ENCODE measurements at regions not wholly inside any gene's neighbourhood (a gene's known extent, or its start where the extent isn't known, plus 50 kb on each side); places are given as distances from the start of the nearest gene placed in this dataset.

DNA sequence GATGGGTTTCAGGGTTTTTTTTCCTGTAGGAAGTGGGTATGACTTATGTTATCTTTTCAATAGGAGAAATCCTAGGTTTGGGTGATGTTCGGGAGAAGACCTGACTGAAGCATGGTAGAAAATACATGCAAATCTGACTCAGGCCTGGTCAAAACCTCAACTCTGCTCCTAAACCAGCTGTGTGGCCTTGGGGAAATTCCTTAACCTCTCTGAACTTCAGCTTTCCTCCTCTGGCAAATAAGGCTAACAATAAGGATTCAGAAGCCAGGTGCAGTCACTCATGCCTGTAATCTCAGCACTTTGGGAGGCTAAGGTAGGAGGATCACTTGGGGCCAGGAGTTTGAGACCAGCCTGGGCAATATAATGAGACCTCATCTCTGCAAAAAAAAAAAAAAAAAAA lies 148.5 kb downstream of the PHETA1 start:
- no peak for DNase-seq

DNA sequence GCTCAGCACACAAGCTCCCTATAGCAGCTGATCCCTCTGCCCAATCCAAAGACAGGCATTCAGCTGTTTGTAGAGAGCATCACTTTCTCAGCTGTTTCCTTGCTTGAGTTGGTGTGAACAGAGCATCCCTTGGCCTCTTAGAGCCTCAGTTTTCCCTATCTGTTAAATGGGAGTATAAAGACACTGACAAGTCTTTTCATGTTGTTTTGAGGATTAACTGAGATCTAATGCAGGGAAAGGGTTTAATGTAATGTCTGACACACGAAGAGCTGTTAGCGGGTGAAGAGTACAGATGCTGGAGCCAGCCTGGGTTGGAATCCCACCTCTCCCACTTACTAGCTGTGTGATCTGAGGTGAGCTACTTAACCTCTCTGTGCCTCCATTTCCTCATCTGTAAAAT lies 149.5 kb downstream of the PHETA1 start:
- no peak for DNase-seq

DNA sequence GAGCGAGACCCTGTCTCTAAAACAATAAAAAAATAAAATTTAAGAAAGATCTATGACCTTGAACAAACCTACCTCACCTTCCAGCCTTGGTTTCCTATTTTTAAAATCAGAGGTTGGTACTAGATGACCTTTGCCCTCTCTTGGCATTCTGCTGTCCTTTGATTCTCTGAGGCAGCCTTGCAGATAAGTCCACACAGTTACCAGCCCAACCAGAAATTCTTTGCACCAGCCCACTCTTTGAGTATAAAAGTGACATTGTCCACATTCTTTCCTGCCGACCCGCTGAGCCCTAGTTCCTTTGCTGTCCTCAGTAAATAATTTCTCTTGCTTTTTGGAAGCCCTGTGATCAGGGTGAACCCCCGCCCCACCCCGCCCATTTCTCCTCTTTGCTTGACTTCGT lies 150.4 kb downstream of the PHETA1 start:
- DNase-seq, result no peak

DNA sequence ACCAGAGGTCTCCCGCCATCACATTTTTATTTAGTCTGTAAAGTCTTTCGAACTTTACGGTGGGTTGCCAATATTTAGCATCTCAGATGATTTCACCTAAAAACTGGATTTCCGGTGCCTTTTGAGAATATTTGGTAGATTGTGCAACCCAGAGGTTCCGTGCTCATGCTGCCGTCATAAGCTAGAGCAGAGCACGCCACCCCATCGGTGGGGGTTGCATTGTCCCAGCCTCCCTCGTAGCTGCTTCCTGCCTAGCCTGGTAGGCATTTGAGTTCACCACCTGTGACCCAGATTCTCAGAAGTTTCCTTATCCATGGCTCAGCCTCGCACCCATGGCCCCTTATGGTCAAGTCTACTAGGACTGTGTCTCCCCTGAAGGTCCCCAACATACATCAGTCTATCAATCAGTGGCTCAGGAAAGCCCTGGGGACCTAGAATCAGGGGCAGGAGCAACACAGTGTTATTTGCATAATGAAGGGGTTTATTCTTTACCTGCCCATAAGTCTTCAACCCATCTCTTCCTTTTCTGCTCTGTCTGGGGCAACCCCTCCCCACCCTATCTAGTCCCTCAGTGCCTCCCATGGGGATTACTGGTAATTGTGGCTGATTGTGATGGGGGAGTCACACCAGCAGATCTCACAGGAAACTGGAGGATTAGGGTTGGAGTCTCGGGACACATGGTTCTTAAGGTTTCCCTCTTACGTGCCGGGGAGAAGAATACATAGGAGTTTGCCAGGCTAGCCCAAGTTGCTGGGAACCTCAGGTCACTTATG lies 152.3 kb downstream of the PHETA1 start:
- DNase-seq, result no peak

DNA sequence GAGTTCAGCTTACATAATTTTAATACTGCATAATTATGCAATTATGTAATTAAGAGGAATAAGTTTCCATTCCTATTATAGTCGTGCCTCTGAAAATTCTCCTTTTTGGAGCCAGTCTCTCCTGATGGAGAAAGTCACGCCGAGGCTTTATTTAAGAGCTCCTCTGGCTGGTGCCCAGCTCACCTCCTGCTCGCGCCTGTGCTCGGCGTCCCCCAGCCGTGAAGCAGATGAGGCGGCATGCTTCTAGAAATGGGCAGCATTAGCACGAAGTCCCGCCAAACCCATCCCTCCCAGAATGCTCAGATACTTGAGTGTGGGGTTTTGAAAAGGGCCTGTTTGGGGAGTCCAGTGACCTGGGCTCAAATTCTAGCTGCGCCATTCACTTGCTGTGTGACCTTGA lies 153.0 kb downstream of the PHETA1 start:
- no peak for DNase-seq

DNA sequence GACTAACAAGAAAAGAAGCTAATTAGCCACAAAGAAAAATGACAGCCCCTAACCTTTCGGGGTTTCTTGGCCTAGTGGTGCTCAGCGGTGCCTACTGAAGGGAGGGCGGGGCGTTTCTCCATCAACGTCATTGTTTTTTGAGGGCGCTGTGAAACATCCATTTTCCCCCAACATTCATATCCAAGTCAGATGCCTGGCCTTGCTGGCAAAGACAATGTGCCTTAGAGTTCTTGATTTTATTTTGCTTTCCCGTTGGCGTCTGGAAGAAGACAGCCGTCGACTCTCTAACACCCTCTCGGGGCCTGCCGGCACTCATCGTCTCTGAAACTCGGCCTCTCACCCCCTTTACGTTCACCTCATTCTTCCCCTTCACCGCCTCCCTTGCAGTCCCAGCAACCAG lies 154.5 kb downstream of the PHETA1 start:
- no peak for DNase-seq

DNA sequence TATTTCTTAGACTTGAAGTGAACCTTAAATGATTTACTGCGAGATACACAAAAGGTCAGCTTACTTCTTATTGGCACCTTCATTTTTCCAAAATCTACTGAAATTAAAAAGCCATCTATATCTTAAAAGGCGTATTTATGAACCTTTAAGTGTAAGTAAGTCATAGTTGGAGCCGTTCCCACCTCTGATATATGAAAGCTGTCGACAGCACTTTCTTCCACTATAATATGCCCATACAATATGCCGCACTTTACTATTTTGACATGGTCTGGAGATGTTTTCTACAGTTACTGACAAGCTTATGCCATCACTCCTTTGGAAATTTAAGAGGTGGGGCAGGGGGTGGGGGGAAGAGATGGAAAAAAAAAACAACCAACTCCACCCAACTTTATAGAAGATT lies 155.3 kb downstream of the PHETA1 start:
- no peak for DNase-seq

DNA sequence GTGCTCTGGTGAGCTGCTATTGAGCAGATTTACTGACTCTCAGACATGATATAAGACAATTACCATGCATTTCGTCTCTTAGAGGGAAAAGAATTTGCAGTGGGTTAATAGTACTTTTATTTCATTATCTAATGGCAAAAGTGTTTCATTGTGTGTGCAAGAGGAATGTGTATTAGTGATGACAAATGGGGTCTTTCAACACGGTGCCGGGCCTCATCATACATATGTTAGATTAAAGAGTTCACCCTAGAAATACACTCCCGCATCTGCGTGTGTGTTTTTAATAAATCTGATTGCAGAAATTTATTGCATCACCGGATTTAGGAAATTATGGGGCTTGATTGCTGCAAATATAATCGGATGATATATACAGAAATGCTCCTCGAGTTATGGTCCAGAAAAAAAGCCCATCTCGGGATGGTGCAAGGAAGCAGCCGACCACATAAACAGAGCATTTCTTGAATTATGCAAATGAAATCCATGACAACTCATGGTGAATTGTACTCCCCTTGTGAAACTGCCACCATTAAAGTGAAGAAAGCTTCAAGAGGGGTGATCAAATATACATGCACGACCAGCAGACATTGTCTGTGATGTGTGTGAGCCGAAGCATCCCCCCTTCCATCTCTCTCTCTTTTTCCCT lies 156.0 kb downstream of the PHETA1 start:
- DNase-seq, result no peak

DNA sequence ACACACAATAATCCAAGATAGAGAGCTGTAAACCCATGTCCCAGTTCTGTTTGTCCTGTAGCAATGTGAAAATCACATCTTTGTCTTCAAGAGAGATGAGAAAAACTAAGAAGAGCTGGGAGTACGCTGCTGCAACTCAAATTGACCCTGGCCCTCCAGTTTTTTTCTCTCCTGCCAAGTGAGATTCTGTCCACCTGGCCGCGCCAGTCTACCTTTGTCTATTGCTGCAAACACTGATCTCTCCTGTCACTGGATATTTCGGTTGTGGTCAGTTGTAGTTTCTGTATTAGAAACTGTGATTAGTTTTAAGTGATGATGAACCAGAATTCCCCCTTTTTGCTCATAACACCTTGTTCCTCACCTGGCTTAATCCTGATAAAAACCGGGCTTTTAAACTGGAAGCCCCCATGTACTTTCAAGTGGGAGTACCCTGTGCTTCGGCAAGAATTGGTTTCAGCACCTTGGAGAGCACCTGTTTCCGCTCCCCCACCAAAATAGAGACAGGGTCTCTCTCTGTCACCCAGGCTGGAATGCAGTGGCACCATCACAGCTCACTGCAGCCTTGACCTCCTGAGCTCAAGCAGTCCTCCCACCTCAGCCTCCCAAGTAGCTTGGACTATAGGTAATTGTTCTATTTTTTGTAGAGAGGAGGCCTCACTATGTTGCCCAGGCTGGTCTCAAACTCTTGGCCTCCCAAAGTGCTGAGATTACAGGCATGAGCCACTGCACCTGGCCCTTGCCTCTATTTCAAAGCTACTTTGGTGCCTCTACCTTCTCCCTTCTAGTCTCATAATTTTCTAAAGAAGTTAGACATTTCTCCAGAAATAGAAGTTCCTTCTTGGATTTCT lies 156.8 kb downstream of the PHETA1 start:
- DNase-seq, result no peak

DNA sequence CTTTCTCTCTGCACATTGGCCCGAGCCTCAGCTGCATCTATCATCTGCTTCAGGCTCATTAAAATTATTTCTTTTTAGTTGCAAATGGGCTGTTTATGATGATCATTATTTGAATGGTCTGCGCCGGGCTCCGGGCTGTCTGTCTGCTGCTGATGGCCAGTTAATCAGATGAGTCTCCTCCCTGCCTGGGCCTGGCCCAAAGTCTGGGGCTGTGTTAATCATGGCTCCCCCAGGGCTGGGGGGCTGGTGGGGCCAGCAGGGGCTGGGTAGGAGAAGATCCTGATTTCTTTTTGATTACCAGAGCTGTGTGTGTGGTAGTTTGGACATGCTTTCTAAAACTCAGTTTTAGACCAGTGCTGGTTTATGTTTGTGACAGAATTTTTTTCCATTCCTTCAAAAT lies 159.1 kb downstream of the PHETA1 start:
- DNase-seq, result no peak

DNA sequence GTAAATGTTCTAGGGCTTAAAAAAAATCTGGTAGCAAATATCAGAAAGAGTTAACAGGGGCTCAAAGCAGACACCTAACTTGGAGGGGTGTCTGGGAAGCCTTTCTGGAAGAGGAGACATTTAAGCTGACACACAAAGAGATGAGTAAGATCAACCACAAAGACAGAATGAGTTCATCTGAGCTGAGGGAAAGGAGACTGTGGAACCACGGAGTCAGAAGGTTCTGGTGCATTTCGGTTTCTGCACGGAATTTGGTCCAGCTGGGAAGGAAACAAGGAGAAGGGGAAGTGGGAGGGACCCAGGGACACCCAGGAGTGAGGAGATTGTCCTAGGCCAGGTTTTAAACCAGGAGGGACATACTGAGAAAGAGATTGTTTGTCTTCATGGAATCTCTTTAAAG lies 161.1 kb downstream of the PHETA1 start:
- no peak for DNase-seq

DNA sequence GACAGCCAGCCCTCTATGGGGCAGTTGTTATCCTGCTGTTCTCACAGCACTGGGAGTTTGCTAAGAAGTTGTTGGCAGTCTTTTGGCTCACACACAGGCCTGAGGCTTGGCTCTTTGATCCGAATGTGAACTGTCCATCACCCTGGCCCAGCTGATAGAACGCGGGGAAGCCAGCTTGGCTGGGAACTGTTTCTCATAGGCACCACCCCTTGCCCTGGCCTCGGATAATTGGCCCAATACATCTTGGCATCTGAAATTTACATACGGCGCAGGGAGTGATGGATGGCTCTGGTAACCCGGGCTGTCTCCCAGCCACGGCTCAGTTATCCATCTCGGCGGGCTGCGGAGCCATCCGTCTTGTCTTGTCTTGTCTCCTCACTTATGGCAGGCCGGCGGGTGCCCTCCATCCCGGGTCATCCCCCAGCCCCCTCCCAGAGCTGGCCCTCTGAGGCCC lies 164.1 kb downstream of the PHETA1 start:
- no peak for DNase-seq

DNA sequence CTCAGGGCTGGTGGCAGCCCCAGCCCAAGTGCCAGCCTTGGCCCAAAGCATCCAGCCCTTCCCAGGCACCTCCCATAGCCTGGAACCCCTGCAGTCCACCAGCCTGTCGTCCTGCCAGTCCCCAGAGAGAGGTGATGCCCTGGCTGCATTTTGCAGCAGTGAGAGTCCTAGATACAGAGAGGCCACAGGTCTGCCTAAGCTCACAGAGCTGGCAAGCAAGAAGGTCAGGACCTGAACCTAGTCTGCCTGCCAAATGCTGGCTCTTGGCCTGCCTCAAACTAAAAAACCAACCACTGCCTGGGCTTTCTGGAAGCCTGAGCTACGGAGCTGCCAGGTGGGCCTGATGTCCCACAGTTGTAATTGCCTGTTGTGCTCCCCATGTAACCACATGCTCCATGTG lies 164.9 kb downstream of the PHETA1 start:
- DNase-seq, result no peak

DNA sequence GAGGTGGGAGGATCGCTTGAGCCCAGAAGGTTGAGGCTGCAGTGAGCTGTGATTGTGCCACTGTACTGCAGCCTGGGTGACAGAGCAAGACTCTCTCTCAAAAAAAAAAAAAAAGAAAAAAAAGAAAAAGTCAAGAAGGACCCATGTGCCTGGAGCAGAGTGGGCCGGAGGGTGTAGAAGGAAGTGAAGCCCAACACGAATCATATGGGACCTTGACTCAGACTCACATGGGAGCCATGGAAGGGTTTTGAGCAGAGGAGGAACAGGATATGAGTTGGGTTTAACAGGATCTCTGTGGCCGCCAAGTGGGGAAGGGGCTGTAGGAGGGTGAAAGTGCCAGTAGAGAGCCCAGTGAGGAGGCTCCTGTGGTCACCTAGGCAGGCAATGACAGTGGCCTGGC lies 165.4 kb downstream of the PHETA1 start:
- no peak for DNase-seq

DNA sequence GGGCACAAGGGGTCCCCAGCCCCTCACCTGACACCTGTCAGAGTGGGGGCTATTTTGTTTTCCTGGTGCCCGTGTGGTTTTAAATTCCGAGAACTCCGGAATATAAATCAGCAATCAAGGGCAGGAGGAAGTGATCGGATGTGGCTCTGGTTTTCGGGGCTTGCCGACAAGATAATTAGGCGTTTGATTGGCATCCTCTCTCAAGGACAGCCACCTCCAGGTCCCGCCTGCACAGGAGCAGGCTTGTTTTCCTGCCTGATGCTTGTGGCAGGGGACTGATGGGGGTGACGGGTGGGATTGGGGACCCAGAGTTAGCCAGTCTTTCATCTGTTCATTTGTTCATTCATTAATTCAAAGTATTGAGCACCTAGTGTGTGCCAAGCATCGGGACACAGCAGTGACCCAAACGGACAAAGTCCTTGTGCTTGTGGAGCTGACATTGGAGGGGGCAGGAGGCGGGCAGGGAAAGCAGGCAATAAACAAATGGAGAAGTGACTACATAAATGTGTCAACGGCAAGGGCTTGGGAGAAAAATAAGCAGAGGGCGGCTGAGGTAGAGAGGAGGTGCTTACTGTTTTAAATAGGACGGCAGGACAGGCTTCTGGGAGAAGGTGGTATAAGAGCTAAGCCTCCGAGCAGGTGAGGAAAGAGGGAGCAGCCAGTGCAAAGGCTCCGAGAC lies 166.5 kb downstream of the PHETA1 start:
- DNase-seq, result no peak

DNA sequence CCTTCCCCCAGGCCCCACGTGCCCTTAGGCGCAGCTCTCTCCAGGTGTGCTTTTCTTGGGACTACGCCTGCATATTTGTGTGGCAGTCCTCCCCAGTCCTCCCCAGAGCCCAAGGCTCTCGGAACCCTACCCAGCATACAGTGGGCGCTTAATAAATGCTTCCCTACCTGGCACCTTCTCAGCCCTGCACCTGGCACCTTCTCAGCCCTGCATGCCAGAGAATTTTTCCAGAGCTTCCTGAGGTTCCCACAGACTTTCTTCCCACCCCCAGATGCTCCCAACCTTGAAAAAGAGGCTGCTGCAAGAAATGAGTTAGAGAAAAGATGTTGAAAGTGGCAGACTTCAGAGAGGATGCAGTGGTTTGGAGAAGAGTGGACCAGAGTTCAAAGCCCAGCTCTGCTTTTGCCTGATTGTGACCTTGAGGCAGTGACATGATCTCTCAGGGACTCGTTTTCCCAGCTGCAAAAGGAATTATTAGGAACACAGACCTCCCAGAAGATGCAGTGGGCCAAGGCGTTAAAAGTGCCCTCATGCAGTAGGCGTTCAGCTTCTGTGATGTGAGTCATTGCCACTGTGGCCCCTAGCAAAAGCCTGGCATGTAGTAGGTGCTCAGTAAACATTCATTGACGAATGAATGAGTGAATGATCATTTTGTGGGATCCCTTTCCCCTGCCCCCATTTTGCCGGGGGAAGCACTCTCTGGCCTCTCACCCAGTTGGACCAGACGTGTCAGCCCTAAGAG lies 167.2 kb downstream of the PHETA1 start:
- no peak for DNase-seq

DNA sequence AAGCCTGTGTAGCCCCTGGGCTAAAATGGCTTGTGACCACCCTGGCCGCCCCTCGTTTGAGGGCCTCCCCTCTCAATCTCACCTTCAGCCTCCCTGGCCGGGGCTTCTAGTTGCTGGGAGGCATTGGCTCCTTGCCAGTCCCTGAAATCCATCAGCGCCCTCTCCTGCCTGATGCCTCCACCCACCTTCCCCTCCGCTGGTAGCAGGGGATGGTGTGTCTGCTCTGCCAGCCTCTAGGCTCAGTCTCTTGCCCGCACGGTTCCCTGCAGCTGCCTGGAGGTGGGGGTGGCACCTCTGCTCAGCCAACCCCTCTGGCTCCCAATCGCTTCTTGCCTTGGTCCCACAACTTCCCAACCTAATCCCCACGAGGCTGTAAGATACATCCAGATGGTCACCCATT lies 167.9 kb downstream of the PHETA1 start:
- no peak for DNase-seq

DNA sequence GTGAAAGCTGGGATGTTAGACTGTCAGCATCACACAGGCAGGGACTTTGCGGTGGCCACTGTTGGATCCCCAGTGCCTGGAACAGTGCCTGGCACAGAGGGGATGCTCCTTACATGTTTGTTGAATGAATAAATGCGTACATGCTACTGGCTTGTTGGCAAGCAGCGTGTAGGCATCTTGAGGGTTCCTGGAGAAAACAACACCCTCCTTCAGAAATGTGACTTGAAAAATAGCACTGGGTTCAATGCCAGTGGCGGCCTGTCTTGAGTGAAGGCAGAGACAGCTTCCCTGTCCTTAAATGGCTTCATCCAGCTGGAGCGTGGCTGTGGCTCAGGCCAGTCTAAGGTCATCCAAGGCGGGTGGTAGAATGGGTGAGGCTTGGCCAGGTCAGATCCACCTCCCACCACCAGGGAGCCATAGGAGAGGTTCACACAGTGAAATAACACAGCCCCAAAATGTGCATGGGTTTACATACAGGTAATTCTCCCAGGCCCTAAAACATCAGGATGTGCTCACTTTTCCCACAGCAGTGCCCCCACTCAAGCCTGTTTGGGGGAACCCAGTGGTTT lies 171.4 kb downstream of the PHETA1 start:
- no peak for DNase-seq

DNA sequence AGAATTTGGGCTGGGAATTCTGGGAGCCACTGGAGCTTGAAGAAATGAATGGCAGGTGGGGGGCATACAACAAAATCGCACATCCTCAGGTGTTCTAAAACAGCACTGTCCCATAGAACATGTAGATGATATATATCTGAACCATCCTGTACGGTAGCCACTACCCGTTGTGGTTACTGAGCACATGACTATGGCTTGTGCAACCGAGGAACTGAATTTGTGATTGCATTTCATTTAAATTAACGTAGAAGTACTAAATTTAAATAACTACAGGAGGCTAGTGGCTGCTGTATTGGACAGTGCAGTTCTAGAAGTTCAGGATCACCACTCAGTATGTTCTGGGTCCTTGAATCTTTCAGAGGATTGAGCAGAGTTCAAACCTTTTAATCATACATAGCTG lies 172.4 kb downstream of the PHETA1 start:
- DNase-seq, result no peak

DNA sequence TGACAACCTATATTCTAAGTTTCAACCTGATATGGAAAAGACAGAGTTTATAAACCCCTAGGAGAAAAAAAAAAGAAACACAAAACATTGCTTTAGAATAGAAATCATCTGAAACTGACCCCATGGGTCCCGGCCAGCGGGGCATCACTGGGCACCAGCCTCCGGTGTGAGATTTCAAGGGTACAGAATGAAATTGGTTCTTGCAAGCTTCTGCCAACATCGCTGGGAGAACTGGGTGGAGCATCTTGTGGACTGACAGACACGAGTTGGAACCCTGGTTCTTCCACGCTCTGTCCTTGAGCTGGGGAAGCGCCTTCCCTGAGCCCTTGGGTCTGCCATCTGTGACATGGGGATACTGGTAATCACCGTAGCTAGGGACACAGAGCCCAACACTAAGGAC lies 173.6 kb downstream of the PHETA1 start:
- no peak for DNase-seq

DNA sequence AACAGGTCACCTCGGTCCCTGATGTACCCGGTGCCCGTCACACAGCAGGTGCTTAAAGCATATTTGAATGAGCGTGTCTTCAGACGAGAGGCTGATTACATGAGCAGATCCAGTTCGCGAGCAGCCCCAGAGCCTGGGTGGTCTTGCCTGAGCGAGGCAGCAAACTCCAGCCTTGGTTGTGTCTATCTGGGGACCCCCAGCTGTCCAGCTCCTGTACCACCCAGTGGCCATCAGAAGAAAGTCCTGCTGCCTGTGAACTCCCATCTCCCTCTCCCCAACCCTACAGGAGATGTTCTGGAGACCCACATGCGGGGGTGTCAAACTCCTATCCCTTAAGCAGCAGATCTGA lies 174.2 kb downstream of the PHETA1 start:
- no peak for DNase-seq

DNA sequence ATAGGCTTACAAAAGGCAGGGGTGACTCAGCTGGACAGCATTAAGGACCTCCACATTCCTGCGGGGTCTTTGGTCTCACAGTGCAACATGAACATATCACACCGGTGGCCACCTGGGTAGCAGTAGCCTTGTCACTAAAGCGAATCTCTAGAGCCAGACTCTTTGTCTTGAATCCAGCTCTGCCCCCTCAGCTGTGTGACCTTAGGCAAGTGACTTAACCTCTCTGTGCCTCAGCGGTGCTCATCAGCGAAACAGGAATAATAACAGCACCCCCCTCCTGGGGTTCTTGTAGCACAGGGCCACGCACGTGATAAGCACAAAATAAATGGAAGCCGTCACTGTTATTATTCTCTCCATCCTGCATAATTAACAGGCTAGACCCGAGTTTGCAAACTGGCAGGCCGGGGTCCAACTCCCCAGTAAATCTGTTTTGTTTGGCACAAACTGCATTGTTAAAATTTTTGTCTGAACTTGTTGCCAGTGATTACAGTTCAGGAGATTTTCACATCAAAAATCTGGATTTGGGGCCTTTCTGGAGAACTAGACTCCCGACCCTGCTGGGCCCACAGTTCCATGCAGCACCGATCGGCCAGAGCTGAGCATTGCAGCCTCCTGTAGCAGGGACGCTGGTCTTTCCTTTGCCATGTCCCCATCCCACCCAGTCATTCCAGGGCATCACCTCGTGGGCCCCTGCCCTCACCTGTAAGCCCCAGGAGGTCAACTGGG lies 174.8 kb downstream of the PHETA1 start:
- DNase-seq, result no peak

All from activated T-cell treated with anti-CD3 and anti-CD28 coated beads for 4 hours (primary cell).